Kidney epithelial cell (primary cell): ENCODE measurements at regions not wholly inside any gene's neighbourhood (a gene's known extent, or its start where the extent isn't known, plus 50 kb on each side); places are given as distances from the start of the nearest gene placed in this dataset.

Experiments used
- DNase-seq: peaks from one replicate; pipeline ENCODE4 v3.0.0-alpha.2; 2010; ENCODE audit warnings: low read depth
- H3K27me3 ChIP-seq: 2 replicates; pipeline ENCODE4 v1.6.0; 2011; ENCODE audit warnings: low read length; ENCODE audit not compliant: control insufficient read depth, insufficient read depth
- H3K36me3 ChIP-seq: 2 replicates; pipeline ENCODE4 v1.5.1; 2011; ENCODE audit warnings: low read length; ENCODE audit not compliant: control insufficient read depth, insufficient read depth
- H3K4me3 ChIP-seq: 2 replicates; pipeline ENCODE4 v1.5.1; 2011; ENCODE audit warnings: low read depth, mild to moderate bottlenecking, control low read depth, low read length
- CTCF ChIP-seq: IDR thresholded peaks from 2 replicates; pipeline ENCODE4 v1.5.1; 2011; ENCODE audit warnings: mild to moderate bottlenecking, moderate library complexity, low read length, control low read depth, inconsistent platforms; ENCODE audit not compliant: insufficient read depth, poor library complexity, severe bottlenecking

GRCh38 chr3:154783061-154783460, 297.1 kb upstream of the MME start:
- Histone ChIP-seq H3K36me3 (no peaks in the 10 kb centered on the region), H3K4me3 (no peak overlapping the region), H3K27me3 (no peaks in the 10 kb centered on the region)
- TF ChIP-seq CTCF, result no peak
- no peak for DNase-seq

GRCh38 chr3:154782151-154782550, 298.0 kb upstream of the MME start:
- no peaks in the 10 kb centered on the region for H3K36me3 ChIP-seq
- TF ChIP-seq CTCF, result no peak
- H3K4me3 ChIP-seq, result no peak overlapping the region
- no peaks in the 10 kb centered on the region for H3K27me3 ChIP-seq
- DNase-seq, result no peak

GRCh38 chr3:154781595-154781994, 298.5 kb upstream of the MME start:
- Histone ChIP-seq H3K36me3 (no peaks in the 10 kb centered on the region), H3K27me3 (no peaks in the 10 kb centered on the region), H3K4me3 (no peak overlapping the region)
- no peak for TF ChIP-seq CTCF
- DNase-seq, result no peak

- H3K4me3 ChIP-seq, result no peak overlapping the region
- no peak for DNase-seq
- H3K27me3 ChIP-seq, result no peaks in the 10 kb centered on the region
- TF ChIP-seq CTCF, result no peak
- no peaks in the 10 kb centered on the region for H3K36me3 ChIP-seq
Measured at GRCh38 chr3:154780263-154780662, 299.9 kb upstream of the MME start.

GRCh38 chr3:154779571-154779970, 300.5 kb upstream of the MME start:
- Histone ChIP-seq H3K36me3 (no peaks in the 10 kb centered on the region), H3K27me3 (no peaks in the 10 kb centered on the region), H3K4me3 (no peak overlapping the region)
- no peak for TF ChIP-seq CTCF
- DNase-seq, result no peak

- no peak for TF ChIP-seq CTCF
- Histone ChIP-seq H3K36me3 (no peaks in the 10 kb centered on the region), H3K4me3 (no peak overlapping the region), H3K27me3 (no peaks in the 10 kb centered on the region)
- DNase-seq, result no peak
Measured at GRCh38 chr3:154778057-154778456, 302.1 kb upstream of the MME start.
